T-helper 1 cell treated with Interleukin-12 subunit alpha and Interleukin-12 subunit beta and Interleukin-4 antibody, amounts not matched to agents 30 μg/mL and 1 μg/mL, for 36 hours (primary cell): ENCODE measurements at regions not wholly inside any gene's neighbourhood (a gene's known extent, or its start where the extent isn't known, plus 50 kb on each side); places are given as distances from the start of the nearest gene placed in this dataset.

ENCODE experiments used
- H3K27ac Mint-ChIP-seq: one replicate; pipeline ENCODE4 v1.8.0; 2021; ENCODE audit warnings: mild to moderate bottlenecking, mixed read lengths
- H3K27me3 Mint-ChIP-seq: one replicate; pipeline ENCODE4 v1.8.0; 2021; ENCODE audit warnings: low read depth, mixed read lengths
- H3K36me3 Mint-ChIP-seq: one replicate; pipeline ENCODE4 v1.8.0; 2021; ENCODE audit warnings: low read depth, mixed read lengths
- H3K4me1 Mint-ChIP-seq: one replicate; pipeline ENCODE4 v1.8.0; 2021; ENCODE audit warnings: low read depth, mixed read lengths
- H3K4me3 Mint-ChIP-seq: one replicate; pipeline ENCODE4 v1.8.0; 2021; ENCODE audit warnings: mild to moderate bottlenecking, moderate library complexity, mixed read lengths
- H3K9me3 Mint-ChIP-seq: one replicate; pipeline ENCODE4 v1.8.0; 2021; ENCODE audit warnings: mixed read lengths

DNA sequence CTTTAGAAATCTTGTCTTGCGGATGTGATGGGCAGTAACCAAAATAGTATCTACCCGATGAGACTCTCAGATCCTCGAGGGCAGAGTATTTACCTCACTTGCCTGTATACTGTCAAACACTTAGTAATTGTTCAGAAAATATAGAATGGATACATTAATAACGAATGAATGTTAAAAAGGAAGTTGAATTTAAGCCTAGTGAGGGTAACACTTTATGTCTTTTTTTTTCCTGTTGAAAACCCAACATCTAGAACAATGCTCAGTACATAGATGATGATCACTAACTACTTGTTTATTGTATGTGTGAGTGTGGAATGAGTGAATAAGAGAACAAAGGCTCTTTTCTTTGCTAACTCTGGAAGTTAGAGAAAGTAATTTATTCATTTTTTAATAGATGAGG, 195.7 kb downstream of the MIAT start:
- H3K9me3 Mint-ChIP-seq, result no peaks in the 10 kb centered on the region
- no peaks in the 10 kb centered on the region for H3K27me3 Mint-ChIP-seq
- no peaks in the 10 kb centered on the region for H3K4me1 Mint-ChIP-seq
- no peak overlapping the region for H3K27ac Mint-ChIP-seq
- H3K4me3 Mint-ChIP-seq, result no peak overlapping the region
- no peaks in the 10 kb centered on the region for H3K36me3 Mint-ChIP-seq

DNA sequence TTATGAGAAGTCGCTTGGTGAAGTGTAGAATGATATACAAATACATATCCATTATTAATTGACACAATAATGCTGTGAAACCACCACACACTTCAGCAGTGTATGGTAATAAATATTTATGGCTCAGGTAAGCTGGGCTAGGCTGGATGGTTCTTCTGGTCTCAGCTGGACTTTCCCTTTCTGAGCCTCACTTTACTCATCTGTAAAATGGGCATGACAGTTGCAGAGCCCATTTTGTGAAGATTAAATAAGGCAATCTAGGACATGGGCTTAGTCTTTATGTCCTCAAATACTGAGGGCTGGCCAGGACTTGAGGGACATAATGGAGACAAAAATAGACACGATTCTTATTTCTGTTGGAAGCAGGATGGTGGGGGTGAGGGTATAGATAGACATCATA, 196.1 kb downstream of the MIAT start:
- Mint-ChIP-seq H3K27ac (no peak overlapping the region), H3K4me1 (no peaks in the 10 kb centered on the region), H3K36me3 (no peaks in the 10 kb centered on the region), H3K4me3 (no peak overlapping the region), H3K9me3 (no peaks in the 10 kb centered on the region), H3K27me3 (no peaks in the 10 kb centered on the region)

DNA sequence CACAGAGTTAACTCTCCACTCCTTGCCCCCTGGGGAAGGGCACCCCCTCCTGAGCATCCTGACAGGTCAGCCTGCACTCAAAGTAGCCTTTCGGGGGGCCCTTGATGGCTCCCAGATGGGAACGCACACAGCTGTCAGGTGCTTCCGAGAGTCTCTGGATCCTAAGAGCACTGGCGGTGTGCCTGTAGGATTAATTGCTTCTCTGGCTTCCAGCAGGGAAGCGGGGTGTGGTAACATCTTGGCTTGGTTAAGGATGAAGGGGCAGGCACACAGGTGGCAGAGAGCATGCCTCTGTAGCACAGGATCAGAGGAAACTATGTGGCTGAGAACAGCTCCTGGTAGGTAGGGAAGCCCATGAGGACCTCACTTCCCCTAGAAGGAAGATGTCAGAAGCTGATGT, 199.8 kb downstream of the MIAT start:
- no peaks in the 10 kb centered on the region for H3K36me3 Mint-ChIP-seq
- no peak overlapping the region for H3K27ac Mint-ChIP-seq
- H3K4me3 Mint-ChIP-seq, result no peak overlapping the region
- no peaks in the 10 kb centered on the region for H3K4me1 Mint-ChIP-seq
- no peaks in the 10 kb centered on the region for H3K27me3 Mint-ChIP-seq
- H3K9me3 Mint-ChIP-seq, result no peaks in the 10 kb centered on the region

DNA sequence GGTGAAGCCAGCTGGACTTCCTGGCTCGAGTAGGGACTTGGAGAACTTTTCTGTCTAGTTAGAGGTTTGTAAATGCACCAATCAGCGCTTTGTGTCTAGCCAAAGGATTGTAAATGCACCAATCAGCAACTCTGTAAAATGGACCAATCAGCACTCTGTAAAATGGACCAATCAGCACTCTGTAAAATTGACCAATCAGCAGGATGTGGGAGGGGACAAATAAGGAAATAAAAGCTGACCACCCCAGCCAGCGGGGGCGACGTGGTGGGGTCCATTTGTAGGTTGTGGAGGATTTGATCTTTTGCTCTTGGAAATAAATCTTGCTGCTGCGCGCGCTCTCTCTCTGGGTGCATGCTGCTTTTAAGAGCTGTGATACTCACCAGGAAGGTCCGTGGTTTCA, 202.9 kb downstream of the MIAT start:
- H3K27ac Mint-ChIP-seq, result no peak overlapping the region
- no peak overlapping the region for H3K4me3 Mint-ChIP-seq
- H3K36me3 Mint-ChIP-seq, result no peaks in the 10 kb centered on the region

DNA sequence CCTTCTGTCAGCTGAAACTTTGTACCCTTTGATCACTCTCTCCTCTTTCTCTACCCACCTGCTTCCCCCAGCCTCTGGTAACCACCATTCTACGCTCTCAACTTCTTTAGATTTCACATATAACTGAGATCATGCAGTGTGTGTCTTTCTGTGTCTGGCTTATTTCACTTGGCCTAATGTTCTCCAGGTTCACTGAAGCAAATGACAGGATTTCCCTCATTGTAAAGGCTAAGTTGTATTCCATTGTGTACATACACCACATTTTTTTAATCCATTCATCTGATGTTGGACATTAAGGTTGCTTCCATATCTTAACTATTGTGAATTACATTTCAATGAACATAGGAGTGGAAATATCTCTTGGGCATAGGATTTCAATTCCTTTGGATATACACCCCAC, 207.6 kb downstream of the MIAT start:
- no peaks in the 10 kb centered on the region for H3K27me3 Mint-ChIP-seq
- H3K9me3 Mint-ChIP-seq, result no peaks in the 10 kb centered on the region
- H3K4me3 Mint-ChIP-seq, result no peak overlapping the region
- no peaks in the 10 kb centered on the region for H3K36me3 Mint-ChIP-seq
- no peaks in the 10 kb centered on the region for H3K4me1 Mint-ChIP-seq
- H3K27ac Mint-ChIP-seq, result no peak overlapping the region

More for the DNA sequence above, 202.9 kb downstream of the MIAT start:
- no peaks in the 10 kb centered on the region for H3K4me1 Mint-ChIP-seq
- no peaks in the 10 kb centered on the region for H3K27me3 Mint-ChIP-seq
- H3K9me3 Mint-ChIP-seq, result no peaks in the 10 kb centered on the region

DNA sequence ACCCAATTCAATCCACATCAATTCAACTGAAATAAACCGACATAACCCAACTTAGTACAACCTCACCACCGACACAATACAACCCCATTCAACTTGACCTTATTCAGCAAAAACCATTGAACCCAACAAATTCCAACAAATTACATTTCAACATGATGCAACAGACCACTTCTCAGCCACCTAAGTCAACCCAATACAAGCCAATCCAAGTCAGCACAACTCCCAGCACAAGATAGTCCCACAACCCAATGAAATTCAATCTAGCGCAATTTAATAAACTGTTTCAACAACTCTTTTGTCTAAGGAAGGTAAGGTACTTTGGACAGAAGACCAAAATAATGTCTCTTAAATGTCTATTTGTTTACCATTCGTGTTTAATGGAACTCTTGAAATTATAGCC, 226.0 kb downstream of the MIAT start:
- H3K4me3 Mint-ChIP-seq, result no peak overlapping the region
- H3K9me3 Mint-ChIP-seq, result no peaks in the 10 kb centered on the region
- no peaks in the 10 kb centered on the region for H3K36me3 Mint-ChIP-seq
- H3K27ac Mint-ChIP-seq, result no peak overlapping the region
- no peaks in the 10 kb centered on the region for H3K4me1 Mint-ChIP-seq
- no peaks in the 10 kb centered on the region for H3K27me3 Mint-ChIP-seq

DNA sequence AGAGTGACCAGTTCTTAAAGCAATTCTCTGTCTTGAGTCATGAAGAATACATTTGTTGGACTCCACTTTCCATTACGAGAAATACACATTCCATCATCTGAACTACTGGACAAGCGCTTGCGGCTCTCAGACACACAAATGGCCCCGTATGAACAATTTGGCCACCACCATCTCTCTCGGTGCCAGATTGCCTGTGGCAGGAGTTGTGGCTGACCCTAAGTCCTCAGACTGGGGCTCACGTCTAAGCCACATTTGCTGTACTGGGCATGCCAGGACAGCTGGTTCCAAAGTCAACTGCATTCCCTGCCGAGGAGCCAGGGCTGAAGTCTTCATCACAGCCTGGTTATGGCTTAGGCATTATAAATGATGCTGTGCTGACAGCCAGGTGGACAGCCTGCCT, 227.5 kb downstream of the MIAT start:
- no peaks in the 10 kb centered on the region for H3K27me3 Mint-ChIP-seq
- H3K4me1 Mint-ChIP-seq, result no peaks in the 10 kb centered on the region
- no peak overlapping the region for H3K4me3 Mint-ChIP-seq
- H3K36me3 Mint-ChIP-seq, result no peaks in the 10 kb centered on the region
- H3K9me3 Mint-ChIP-seq, result no peaks in the 10 kb centered on the region
- no peak overlapping the region for H3K27ac Mint-ChIP-seq

DNA sequence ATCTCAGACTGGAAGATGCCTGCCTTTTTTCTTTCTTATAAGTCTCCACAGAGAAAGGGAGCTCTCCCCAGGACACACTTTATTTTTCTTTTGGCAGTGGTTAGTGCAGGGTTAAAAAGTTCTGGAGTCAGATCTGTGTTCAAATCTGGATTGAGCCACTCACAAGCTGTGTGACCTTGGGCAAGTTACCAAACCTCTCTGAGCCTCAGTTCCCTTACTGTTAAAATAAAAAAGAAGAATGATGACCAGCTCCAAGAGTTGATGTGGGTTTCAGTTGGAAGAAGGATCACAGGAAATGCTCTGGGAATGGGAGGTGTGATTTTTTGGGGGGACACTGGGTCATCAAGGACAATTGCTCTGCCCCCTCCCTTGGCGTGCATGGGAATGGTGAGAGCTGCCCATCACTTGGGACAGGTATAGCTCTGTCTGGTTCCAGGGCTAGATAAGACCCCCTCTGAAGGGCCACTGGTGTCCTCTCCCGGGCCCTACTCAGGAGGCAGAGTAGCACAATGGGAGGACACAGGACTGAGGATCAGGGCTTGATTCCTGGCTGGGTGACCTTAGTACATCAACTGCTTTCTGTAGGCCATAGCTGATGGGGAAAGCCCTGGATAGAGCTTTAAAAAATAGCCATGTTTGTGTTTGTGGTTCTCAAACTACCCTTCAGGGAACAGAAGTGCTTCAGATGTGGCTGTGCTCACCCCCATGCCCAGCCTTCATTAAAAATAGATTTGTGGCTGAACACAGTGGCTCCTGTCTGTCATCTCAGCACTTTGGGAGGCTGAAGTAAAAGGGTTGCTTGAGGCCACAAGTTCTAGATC, 228.3 kb downstream of the MIAT start:
- Mint-ChIP-seq H3K9me3 (no peaks in the 10 kb centered on the region), H3K36me3 (no peaks in the 10 kb centered on the region), H3K27me3 (no peaks in the 10 kb centered on the region), H3K4me3 (no peak overlapping the region), H3K4me1 (no peaks in the 10 kb centered on the region), H3K27ac (no peak overlapping the region)

DNA sequence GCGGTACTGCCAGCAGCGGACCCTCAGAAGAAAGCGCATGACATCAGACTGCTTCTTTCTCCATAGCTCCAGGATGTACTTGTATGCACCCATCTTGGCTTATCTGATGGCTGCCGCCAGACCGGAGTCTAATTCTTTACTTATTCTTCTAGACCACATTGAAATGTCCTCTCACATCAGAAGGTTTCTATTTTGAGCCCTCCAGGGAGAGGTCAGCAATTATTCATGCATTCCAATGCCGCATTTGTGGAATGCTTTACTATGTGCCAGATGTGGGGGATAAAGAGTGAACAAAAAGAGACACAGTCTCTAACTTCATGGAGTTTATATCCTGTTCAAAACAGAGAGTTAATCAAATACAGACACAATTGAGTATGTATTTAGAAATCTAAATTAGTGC, 230.1 kb downstream of the MIAT start:
- H3K27me3 Mint-ChIP-seq, result peaks cover 5% of the 10 kb centered on the region
- no peaks in the 10 kb centered on the region for H3K9me3 Mint-ChIP-seq
- H3K4me3 Mint-ChIP-seq, result no peak overlapping the region
- H3K36me3 Mint-ChIP-seq, result no peaks in the 10 kb centered on the region
- no peaks in the 10 kb centered on the region for H3K4me1 Mint-ChIP-seq
- no peak overlapping the region for H3K27ac Mint-ChIP-seq

DNA sequence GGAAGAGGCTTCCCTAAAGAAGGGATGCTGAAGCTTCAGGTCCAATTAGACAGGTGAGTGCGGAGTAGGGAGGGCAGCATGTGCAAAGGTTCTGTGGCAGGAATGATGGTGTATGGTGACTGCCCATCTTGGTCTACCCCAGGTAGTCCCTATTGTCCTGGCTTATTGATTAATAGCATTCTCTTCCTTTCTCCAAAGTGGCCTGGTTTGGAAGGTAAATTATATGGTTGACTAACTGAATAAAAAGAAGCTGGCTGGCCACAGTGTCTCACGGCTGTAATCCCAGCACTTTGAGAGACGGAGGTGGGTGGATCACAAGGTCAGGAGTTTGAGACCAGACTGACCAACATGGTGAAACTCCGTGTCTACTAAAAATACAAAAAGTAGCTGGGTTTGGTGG, 230.5 kb downstream of the MIAT start:
- H3K9me3 Mint-ChIP-seq, result no peaks in the 10 kb centered on the region
- no peaks in the 10 kb centered on the region for H3K36me3 Mint-ChIP-seq
- no peak overlapping the region for H3K4me3 Mint-ChIP-seq
- H3K27me3 Mint-ChIP-seq, result peaks cover 5% of the 10 kb centered on the region
- H3K4me1 Mint-ChIP-seq, result no peaks in the 10 kb centered on the region
- H3K27ac Mint-ChIP-seq, result no peak overlapping the region

DNA sequence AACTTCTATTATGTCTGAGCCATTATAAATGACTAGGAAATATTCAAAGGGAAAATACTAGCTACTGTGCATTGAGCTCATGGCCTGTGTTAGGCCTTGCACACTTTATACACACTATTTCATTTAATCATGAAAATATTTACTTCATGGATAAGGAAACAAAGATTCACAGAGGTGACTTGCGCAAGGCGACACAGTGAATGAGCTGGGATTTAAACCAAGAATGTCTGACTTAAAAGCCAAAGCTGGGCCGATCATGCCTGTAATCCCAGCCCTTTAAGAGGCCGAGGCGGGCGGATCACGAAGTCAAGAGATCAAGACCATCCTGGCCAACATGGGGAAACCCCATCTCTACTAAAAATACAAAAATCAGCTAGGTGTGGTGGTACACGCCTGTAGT, 231.5 kb downstream of the MIAT start:
- Mint-ChIP-seq H3K36me3 (no peaks in the 10 kb centered on the region), H3K4me3 (no peak overlapping the region), H3K4me1 (no peaks in the 10 kb centered on the region), H3K27me3 (peaks cover 5% of the 10 kb centered on the region), H3K9me3 (no peaks in the 10 kb centered on the region), H3K27ac (no peak overlapping the region)

DNA sequence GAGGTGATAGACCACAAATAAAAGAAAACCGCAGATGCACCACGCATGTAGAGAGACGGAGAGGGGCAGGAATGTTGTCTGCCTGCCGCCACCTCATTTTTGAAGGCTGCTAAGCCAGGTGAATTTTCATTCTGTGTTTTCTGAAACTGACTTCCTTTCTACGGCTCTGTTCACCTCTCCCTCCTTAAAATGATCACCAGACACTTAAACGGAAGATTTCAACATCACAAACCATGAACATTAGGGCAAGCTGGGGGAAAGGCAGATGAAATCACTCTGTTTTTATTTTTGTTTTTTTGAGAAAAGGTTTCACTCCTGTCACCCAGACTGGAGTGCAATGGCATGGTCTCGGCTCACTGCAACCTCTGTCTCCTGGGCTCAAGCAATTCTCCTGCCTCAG, 232.4 kb downstream of the MIAT start:
- no peaks in the 10 kb centered on the region for H3K4me1 Mint-ChIP-seq
- no peak overlapping the region for H3K27ac Mint-ChIP-seq
- no peaks in the 10 kb centered on the region for H3K36me3 Mint-ChIP-seq
- peaks cover 5% of the 10 kb centered on the region for H3K27me3 Mint-ChIP-seq
- H3K9me3 Mint-ChIP-seq, result no peaks in the 10 kb centered on the region
- no peak overlapping the region for H3K4me3 Mint-ChIP-seq

DNA sequence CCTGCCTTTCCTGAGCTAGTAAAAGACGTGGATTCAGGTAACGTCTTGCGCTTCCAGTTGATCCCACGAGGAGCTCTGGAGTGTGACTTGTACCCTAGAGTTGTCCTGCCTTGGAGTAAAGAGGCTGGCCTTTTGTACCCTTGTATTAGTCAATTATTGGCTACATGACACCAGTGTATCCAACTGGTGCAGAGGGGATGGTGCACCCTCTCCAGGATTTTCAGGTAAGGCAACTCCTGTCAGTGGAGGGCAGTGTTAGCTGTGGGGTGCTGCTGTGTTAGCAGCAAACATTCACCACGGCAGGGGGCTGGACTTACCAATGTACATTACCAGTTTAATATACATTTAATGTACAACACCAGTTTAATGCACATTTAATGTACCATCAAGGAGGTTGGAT, 233.5 kb downstream of the MIAT start:
- no peaks in the 10 kb centered on the region for H3K36me3 Mint-ChIP-seq
- H3K4me3 Mint-ChIP-seq, result no peak overlapping the region
- H3K27me3 Mint-ChIP-seq, result peaks cover 5% of the 10 kb centered on the region
- H3K27ac Mint-ChIP-seq, result no peak overlapping the region
- H3K9me3 Mint-ChIP-seq, result no peaks in the 10 kb centered on the region
- no peaks in the 10 kb centered on the region for H3K4me1 Mint-ChIP-seq

DNA sequence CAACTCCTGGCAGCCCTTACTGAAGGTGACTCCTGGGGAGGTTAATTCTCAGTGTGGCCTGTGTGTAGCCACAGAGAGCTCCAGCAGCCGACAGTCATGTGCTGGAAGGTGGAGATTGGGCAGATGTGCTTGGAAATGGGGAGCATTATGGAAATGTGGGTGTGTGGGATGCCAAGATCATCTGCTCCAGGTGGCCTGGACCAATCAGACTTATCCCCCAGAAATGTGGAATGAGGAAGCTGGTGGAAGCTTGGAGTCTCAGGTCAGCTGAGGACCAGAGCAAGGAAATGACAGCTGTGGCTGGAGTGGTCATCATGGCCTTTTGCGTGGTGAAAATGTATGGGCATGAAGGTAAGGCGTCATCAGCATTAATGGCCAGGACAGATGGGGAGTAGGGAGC, 234.0 kb downstream of the MIAT start:
- Mint-ChIP-seq H3K27ac (no peak overlapping the region), H3K36me3 (no peaks in the 10 kb centered on the region), H3K4me3 (no peak overlapping the region), H3K4me1 (no peaks in the 10 kb centered on the region), H3K9me3 (no peaks in the 10 kb centered on the region), H3K27me3 (peaks cover 5% of the 10 kb centered on the region)

DNA sequence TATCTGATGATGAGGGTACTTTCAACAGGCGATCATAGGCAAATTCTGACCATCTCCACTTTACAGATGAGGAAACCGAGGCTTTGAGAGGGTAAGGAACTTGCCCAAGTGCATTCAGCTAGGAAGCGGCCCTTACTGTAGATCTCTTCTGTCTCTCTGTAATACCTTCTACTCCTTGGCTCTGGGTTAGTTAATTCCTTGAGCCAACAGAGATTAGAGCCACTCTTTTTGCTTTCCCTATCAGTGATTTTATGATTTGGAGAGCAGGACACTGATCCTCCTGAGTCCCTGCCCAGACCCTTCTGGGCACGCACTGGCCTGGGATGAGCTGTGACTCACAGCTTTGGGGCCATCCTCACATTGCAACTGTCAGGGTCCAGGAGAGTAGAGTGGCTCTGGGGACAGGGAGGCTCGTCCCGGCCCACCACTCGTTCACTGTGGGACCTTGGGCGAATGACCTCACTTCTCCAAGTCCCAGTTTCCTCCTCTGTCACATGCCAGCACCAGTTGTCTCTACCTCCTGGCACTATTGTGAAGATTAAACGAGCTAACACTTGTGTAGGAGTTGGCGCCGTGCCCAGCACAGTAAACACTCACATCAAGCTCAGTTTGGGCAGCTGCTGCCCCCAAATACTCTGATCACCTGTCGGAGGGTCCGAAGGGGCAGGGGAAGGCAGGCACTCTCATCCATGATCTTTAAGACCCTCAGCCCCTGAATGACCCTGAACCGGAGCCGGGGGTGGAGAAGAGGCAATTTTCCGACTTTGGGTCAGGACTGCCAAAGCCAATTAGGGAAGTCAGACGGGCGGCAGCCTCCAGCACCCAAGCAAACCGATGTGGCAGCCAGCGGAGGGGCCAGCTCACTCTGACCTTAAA, 235.0 kb downstream of the MIAT start:
- Mint-ChIP-seq H3K27me3 (peaks cover 5% of the 10 kb centered on the region), H3K36me3 (no peaks in the 10 kb centered on the region), H3K9me3 (no peaks in the 10 kb centered on the region), H3K4me3 (no peak overlapping the region), H3K27ac (no peak overlapping the region), H3K4me1 (no peaks in the 10 kb centered on the region)
